Karpas-422 (cell line): ENCODE measurements at regions not wholly inside any gene's neighbourhood (a gene's known extent, or its start where the extent isn't known, plus 50 kb on each side); places are given as distances from the start of the nearest gene placed in this dataset.

Experiments
- DNase-seq: peaks from one replicate; pipeline ENCODE4 v3.0.0-alpha.2; 2015
- H2AFZ ChIP-seq: fragments of 200-600 bp; sonication (generic); 2 replicates; pipeline ENCODE4 v1.6.1; 2014; ENCODE audit warnings: antibody characterized with exemption, low read length, mixed read lengths
- H3K27ac ChIP-seq: fragments of 200-600 bp; sonication (generic); 2 replicates; pipeline ENCODE4 v1.5.1; 2014; ENCODE audit warnings: mild to moderate bottlenecking, low read length, moderate library complexity
- H3K27me3 ChIP-seq: fragments of 200-600 bp; sonication (generic); 2 replicates; pipeline ENCODE4 v1.6.1; 2014; ENCODE audit warnings: low read length, mixed read lengths
- H3K36me3 ChIP-seq: fragments of 200-600 bp; sonication (generic); 2 replicates; pipeline ENCODE4 v1.6.1; 2014; ENCODE audit warnings: low read length, mixed read lengths; ENCODE audit not compliant: insufficient read depth
- H3K4me1 ChIP-seq: fragments of 200-600 bp; sonication (generic); 2 replicates; pipeline ENCODE4 v1.6.1; 2014; ENCODE audit warnings: mild to moderate bottlenecking, low read length, mixed read lengths
- H3K4me2 ChIP-seq: fragments of 200-600 bp; sonication (generic); 2 replicates; pipeline ENCODE4 v1.6.1; 2014; ENCODE audit warnings: low read length, low read depth, mild to moderate bottlenecking; ENCODE audit not compliant: poor library complexity, severe bottlenecking
- H3K4me3 ChIP-seq: fragments of 200-600 bp; sonication (generic); 2 replicates; pipeline ENCODE4 v1.5.1; 2014; ENCODE audit warnings: mild to moderate bottlenecking, antibody characterized with exemption, low read length, mixed read lengths
- H3K79me2 ChIP-seq: fragments of 200-600 bp; sonication (generic); 2 replicates; pipeline ENCODE4 v1.6.1; 2014; ENCODE audit warnings: mild to moderate bottlenecking, low read length, mixed read lengths
- H3K9ac ChIP-seq: fragments of 200-600 bp; sonication (generic); 2 replicates; pipeline ENCODE4 v1.6.0; 2014; ENCODE audit warnings: low read length
- H3K9me2 ChIP-seq: fragments of 200-600 bp; sonication (generic), shearing (Covaris generic); replicated peaks from 2 replicates; pipeline ENCODE4 v1.6.0; 2014; ENCODE audit warnings: mild to moderate bottlenecking, low read length, moderate library complexity; ENCODE audit not compliant: insufficient read depth
- H3K9me3 ChIP-seq: fragments of 300-700, 200-600 bp; sonication (generic); 2 replicates; pipeline ENCODE4 v1.6.1; 2014; ENCODE audit warnings: low read length, mixed read lengths
- H4K20me1 ChIP-seq: fragments of 200-600 bp; sonication (generic); 2 replicates; pipeline ENCODE4 v1.6.1; 2014; ENCODE audit warnings: mild to moderate bottlenecking, antibody characterized with exemption, low read length, low read depth; ENCODE audit not compliant: insufficient read depth

GRCh38 chr12:102542816-102543440 is 62.6 kb upstream of the IGF1 start:
- Histone ChIP-seq H3K4me2 (no peak overlapping the region), H3K4me3 (no peak overlapping the region), H3K27ac (no peak overlapping the region), H3K36me3 (no peaks in the 10 kb centered on the region), H3K9me2 (no peaks in the 10 kb centered on the region), H3K79me2 (no peaks in the 10 kb centered on the region), H3K9me3 (no peaks in the 10 kb centered on the region), H2AFZ (no peak overlapping the region), H3K9ac (no peak overlapping the region), H3K4me1 (no peaks in the 10 kb centered on the region), H3K27me3 (no peaks in the 10 kb centered on the region), H4K20me1 (no peaks in the 10 kb centered on the region)
- DNase-seq, result peak; percentile 2

DNA sequence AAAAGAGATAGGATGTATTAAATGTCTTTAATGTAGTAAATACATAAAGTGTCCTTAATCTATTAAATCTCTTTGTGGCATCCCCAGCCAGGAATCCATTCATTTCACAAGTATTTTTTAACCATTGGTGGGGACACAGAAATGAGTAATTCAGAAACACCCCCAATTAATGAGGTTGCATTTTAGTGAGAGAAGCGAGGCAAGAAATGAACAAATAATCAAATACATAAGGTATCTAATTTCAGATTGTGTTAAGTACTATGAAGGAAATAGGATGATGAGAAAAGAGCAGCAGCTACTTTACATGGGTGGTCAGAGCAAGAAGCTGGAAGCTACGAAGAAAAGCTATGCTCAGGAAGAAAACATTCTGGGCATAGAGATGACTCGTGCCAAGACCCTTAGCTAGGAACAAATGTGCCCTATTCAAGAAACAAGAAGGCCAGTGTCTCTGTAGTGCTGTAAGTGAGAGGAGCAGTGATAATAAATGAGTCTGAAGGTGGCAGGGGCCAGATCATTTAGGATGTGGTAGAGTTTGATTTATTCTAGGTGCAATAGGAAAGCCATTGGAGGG is 60.5 kb upstream of the IGF1 start:
- DNase-seq, result no peak
- Histone ChIP-seq H3K79me2 (no peaks in the 10 kb centered on the region), H3K4me1 (no peaks in the 10 kb centered on the region), H3K9me3 (no peaks in the 10 kb centered on the region), H4K20me1 (no peaks in the 10 kb centered on the region), H3K4me2 (no peak overlapping the region), H3K36me3 (no peaks in the 10 kb centered on the region), H3K27me3 (no peaks in the 10 kb centered on the region), H3K27ac (no peak overlapping the region), H3K9me2 (no peaks in the 10 kb centered on the region), H3K9ac (no peak overlapping the region), H3K4me3 (no peak overlapping the region), H2AFZ (no peak overlapping the region)

DNA sequence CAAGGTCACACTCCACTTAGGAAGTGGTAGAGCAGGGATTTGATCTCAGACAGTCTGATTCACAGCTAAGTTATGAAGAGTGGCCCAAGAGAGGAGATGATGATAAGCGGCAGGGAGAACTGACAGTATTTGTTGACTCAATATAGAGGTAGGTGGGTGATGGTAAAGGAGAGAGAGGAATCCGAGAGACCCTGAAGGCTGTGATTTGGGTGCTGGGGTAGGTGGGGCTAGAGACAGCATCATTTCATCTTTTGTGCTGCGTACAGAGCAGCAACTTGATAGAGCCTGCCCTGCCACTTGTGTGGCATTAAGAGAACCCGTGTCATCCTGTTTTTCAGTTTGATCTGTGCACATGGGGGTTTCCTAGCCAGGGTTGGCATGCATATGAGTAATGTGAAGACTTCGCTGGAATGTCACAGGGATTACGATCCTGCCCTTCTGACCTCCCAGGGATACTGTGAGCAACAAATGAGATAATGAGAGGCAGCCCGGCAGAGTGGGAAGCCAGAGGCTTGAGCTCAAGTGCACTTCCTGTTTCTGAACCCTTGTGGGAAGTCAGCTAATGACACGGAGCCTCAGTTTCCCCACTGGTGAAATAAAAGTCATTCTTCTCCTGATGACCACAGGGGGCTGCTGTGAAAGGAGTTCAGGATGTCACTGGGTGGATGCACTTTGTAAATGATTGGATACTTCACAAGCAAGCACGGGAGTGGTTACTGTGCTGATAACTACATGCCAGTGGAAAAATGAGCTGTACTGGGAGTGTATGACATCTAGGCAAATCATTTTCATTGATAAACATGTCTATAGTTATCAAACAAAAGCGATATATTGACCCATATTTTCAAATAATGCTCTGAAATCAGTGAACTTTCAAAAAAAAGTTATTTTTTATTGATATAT is 59.5 kb upstream of the IGF1 start:
- Histone ChIP-seq H3K27me3 (no peaks in the 10 kb centered on the region), H3K9ac (no peak overlapping the region), H3K9me2 (no peaks in the 10 kb centered on the region), H3K4me3 (no peak overlapping the region), H3K4me2 (no peak overlapping the region), H3K4me1 (no peaks in the 10 kb centered on the region), H3K27ac (no peak overlapping the region), H3K79me2 (no peaks in the 10 kb centered on the region), H2AFZ (no peak overlapping the region), H3K36me3 (no peaks in the 10 kb centered on the region), H3K9me3 (no peaks in the 10 kb centered on the region), H4K20me1 (no peaks in the 10 kb centered on the region)
- peak; percentile 17 for DNase-seq

DNA sequence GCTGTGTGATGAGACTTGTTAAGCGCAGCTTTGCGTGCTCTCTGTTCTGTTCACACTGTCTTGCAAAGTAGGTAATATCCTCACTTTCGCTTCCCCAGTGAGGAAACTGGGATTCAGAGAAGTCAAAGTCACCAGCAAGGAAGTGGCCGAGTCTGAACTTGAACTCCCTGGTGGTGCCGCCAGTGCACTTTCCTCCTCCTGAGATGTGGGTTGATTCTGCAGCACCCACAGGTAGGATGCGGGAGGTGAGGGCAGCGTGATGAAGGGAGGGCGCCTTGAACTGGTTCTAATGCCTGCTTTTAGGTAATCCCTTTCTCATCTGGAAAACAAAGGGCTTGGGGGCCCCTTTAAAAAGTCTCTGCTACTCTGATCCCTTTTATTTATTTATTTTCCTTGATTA is 54.9 kb upstream of the IGF1 start:
- no peaks in the 10 kb centered on the region for H3K36me3 ChIP-seq
- H3K27ac ChIP-seq, result no peak overlapping the region
- no peak overlapping the region for H3K9ac ChIP-seq
- H3K27me3 ChIP-seq, result no peaks in the 10 kb centered on the region
- no peaks in the 10 kb centered on the region for H3K9me3 ChIP-seq
- no peak for DNase-seq
- no peaks in the 10 kb centered on the region for H3K9me2 ChIP-seq
- no peaks in the 10 kb centered on the region for H4K20me1 ChIP-seq
- H3K4me2 ChIP-seq, result no peak overlapping the region
- no peak overlapping the region for H3K4me3 ChIP-seq
- H3K79me2 ChIP-seq, result no peaks in the 10 kb centered on the region
- no peaks in the 10 kb centered on the region for H3K4me1 ChIP-seq
- no peak overlapping the region for H2AFZ ChIP-seq

- Histone ChIP-seq H3K9ac (no peak overlapping the region), H2AFZ (no peak overlapping the region), H3K36me3 (no peaks in the 10 kb centered on the region)
These were observed 54.5 kb upstream of the IGF1 start for GRCh38 chr12:102534899-102535298.

GRCh38 chr12:102533483-102534215 is 53.3 kb upstream of the IGF1 start:
- no peaks in the 10 kb centered on the region for H3K9me2 ChIP-seq
- no peaks in the 10 kb centered on the region for H3K9me3 ChIP-seq
- H3K9ac ChIP-seq, result no peak overlapping the region
- no peak overlapping the region for H3K4me2 ChIP-seq
- H3K4me1 ChIP-seq, result no peaks in the 10 kb centered on the region
- no peak overlapping the region for H2AFZ ChIP-seq
- no peak overlapping the region for H3K27ac ChIP-seq
- no peaks in the 10 kb centered on the region for H3K36me3 ChIP-seq
- no peaks in the 10 kb centered on the region for H3K27me3 ChIP-seq
- no peak overlapping the region for H3K4me3 ChIP-seq
- H3K79me2 ChIP-seq, result no peaks in the 10 kb centered on the region
- no peak for DNase-seq
- no peaks in the 10 kb centered on the region for H4K20me1 ChIP-seq

More at GRCh38 chr12:102534899-102535298, 54.5 kb upstream of the IGF1 start:
- Histone ChIP-seq H3K27ac (no peak overlapping the region), H3K9me2 (no peaks in the 10 kb centered on the region), H3K9me3 (no peaks in the 10 kb centered on the region), H3K79me2 (no peaks in the 10 kb centered on the region), H3K4me3 (no peak overlapping the region), H3K27me3 (no peaks in the 10 kb centered on the region), H3K4me2 (no peak overlapping the region), H4K20me1 (no peaks in the 10 kb centered on the region), H3K4me1 (no peaks in the 10 kb centered on the region)
- no peak for DNase-seq
